ENCODE measurements at regions not wholly inside any gene's neighbourhood (a gene's known extent, or its start where the extent isn't known, plus 50 kb on each side); places are given as distances from the start of the nearest gene placed in this dataset.

DNA sequence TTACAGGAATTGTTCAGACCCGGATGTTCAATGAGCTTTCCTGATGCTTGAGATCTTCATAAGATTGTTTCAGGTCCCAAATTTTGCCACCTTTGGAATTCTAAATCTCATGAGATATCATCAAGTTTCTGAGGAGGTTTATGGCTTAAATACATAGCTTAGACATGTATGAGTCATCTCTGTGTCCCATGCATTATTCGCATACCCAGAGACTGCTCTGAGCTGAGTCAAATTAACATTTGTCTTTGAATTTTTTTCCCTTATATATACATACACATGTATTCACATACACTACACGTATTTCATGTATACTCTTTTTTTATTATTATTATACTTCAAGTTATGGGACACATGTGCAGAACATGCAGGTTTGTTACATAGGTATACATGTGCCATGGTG lies 744.6 kb downstream of the BRINP1 start:
- whole genome bisulfite sequencing, 2 donors = 65 to 79% methylated on average over 3 of the region's 3 CpGs
- Histone ChIP-seq H3K9me3 (no peaks in the 10 kb centered on the region), H3K36me3 (no peaks in the 10 kb centered on the region), H3K27ac (no peak overlapping the region), H3K27me3 (no peaks in the 10 kb centered on the region), H3K4me3 (no peak overlapping the region), H3K4me1 (no peaks in the 10 kb centered on the region)
- no peak for TF ChIP-seq POLR2A (IDR thresholded peaks at IDR 0.05)
- TF ChIP-seq, protein P1, sequence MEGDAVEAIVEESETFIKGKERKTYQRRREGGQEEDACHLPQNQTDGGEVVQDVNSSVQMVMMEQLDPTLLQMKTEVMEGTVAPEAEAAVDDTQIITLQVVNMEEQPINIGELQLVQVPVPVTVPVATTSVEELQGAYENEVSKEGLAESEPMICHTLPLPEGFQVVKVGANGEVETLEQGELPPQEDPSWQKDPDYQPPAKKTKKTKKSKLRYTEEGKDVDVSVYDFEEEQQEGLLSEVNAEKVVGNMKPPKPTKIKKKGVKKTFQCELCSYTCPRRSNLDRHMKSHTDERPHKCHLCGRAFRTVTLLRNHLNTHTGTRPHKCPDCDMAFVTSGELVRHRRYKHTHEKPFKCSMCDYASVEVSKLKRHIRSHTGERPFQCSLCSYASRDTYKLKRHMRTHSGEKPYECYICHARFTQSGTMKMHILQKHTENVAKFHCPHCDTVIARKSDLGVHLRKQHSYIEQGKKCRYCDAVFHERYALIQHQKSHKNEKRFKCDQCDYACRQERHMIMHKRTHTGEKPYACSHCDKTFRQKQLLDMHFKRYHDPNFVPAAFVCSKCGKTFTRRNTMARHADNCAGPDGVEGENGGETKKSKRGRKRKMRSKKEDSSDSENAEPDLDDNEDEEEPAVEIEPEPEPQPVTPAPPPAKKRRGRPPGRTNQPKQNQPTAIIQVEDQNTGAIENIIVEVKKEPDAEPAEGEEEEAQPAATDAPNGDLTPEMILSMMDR (IDR thresholded peaks at IDR 0.05) = no peak
- no peak for DNase-seq
- intact Hi-C loops (cut with DNase I) = no loop called here

DNA sequence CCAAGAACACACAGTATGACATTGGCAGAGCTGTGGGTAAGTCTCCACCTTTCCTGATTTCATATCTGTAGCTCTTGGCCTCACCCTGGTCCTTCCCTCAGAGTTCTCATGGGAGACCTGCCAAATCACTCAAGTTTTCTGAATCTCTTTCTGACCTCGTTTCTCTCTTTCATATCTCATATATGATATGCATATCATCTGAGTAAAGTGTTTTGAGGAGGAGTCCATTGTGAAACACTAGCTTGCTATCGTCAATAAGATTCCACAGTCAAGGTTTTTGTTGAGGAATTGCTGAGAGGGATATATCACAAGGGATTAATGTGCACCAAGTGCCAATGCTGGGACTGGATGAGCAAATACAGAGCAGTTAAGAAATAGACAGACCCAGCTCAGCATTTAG lies 739.2 kb downstream of the BRINP1 start:
- DNase-seq = no peak
- Histone ChIP-seq H3K9me3 (no peaks in the 10 kb centered on the region), H3K4me1 (no peaks in the 10 kb centered on the region), H3K4me3 (no peak overlapping the region), H3K27me3 (no peaks in the 10 kb centered on the region), H3K36me3 (no peaks in the 10 kb centered on the region), H3K27ac (no peak overlapping the region)
- TF ChIP-seq, protein P1 (IDR thresholded peaks at IDR 0.05) = no peak
- TF ChIP-seq POLR2A (IDR thresholded peaks at IDR 0.05) = no peak
- 37 to 56% methylated on average over 2 of the region's 2 CpGs for WGBS, 2 donors
- intact Hi-C loops (cut with DNase I) = no loop called here

DNA sequence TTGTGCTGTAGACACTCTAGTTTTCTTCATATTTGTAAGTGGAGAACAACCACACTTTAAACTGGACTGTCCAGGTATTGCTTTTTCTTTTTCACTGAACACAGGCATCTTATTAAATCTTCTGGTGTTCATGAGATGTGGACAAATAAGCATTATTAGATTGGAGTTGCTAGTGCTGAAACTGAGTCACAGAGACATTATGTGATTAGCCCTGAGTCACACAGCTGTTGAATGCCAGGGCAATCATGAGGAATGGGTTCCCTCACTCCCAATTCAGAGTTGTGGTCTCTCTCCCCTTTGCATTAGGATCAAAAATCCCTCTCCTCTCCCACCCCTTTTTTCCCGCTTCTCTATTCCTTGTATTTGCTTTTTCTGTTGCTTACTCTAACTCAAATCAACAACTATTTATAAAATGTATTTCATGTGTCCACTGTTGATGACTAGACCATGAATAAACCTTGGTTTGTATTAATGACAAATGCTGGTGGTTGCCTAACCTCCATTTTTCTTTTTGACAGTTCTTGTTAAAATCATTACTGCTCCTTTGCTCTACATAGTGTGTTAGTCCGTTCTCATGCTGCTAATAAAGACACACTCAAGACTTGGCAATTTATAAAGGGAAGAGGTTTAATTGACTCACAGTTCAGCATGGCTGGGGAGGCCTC lies 738.2 kb downstream of the BRINP1 start:
- no peaks in the 10 kb centered on the region for H3K27me3 ChIP-seq
- intact Hi-C loops (cut with DNase I) = no loop called here
- WGBS, 2 donors = 60 to 75% methylated on average over 2 of the region's 2 CpGs
- H3K36me3 ChIP-seq = no peaks in the 10 kb centered on the region
- no peak overlapping the region for H3K27ac ChIP-seq
- H3K4me1 ChIP-seq = no peaks in the 10 kb centered on the region
- no peak for DNase-seq
- TF ChIP-seq, protein P1 (IDR thresholded peaks at IDR 0.05) = no peak
- no peak for TF ChIP-seq POLR2A (IDR thresholded peaks at IDR 0.05)
- no peaks in the 10 kb centered on the region for H3K9me3 ChIP-seq
- no peak overlapping the region for H3K4me3 ChIP-seq

DNA sequence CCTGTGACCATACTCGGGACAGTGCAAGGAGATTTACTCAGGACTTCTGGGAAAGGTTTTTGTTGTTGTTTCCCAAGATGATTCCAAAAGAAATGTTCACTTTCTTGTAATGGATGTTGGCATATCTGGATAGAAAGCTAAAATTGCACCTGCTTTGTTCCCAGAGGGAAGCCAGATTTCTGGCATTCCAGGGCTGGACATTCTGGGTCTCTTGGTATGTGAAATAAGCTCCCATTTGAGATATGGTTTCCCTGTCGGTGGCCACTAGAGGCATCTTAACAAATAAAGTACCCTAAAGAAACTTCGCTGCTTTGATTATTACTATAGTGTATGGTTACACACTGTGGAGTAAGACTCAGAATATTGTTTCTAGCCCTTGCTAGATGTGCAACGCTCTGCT lies 737.3 kb downstream of the BRINP1 start:
- TF ChIP-seq POLR2A (IDR thresholded peaks at IDR 0.05) = no peak
- TF ChIP-seq, protein P1 (IDR thresholded peaks at IDR 0.05) = no peak
- Histone ChIP-seq H3K4me1 (no peaks in the 10 kb centered on the region), H3K4me3 (no peak overlapping the region), H3K9me3 (no peaks in the 10 kb centered on the region), H3K27me3 (no peaks in the 10 kb centered on the region), H3K36me3 (no peaks in the 10 kb centered on the region), H3K27ac (no peak overlapping the region)
- intact Hi-C loops (cut with DNase I) = no loop called here
- DNase-seq = no peak
- 75 to 79% methylated on average over 3 to 4 of the region's 4 CpGs for WGBS, 2 donors

DNA sequence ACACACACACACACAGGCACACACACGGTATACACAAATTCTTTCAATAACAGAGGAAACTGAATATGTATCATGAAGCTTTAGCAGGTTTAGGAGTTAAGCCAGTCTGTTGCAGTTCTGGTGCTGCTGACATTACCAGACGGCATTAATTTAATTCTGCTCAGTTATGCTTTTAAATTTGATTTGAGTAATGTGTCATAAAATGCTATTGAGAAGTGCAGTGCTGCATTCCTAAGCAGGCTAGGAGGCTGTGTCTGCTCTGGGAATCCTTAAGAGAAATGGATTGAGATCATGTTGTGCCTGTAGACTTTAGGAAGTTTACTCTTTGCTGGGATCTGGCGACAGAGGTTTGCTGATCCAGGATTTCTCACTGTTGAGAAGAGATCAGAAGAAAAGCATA lies 733.8 kb downstream of the BRINP1 start:
- no peak for DNase-seq
- WGBS, 2 donors = 49 to 63% methylated on average over 3 of the region's 3 CpGs
- intact Hi-C loops (cut with DNase I) = no loop called here
- TF ChIP-seq, protein P1 (IDR thresholded peaks at IDR 0.05) = no peak
- TF ChIP-seq POLR2A (IDR thresholded peaks at IDR 0.05) = no peak
- no peak overlapping the region for H3K27ac ChIP-seq
- no peaks in the 10 kb centered on the region for H3K36me3 ChIP-seq
- H3K27me3 ChIP-seq = no peaks in the 10 kb centered on the region
- H3K4me1 ChIP-seq = no peaks in the 10 kb centered on the region
- H3K4me3 ChIP-seq = no peak overlapping the region
- H3K9me3 ChIP-seq = peaks cover 0 to 5% (median 0%) of the 10 kb centered on the region in 3 donors
